HG02885 (cell line): ENCODE measurements at regions not wholly inside any gene's neighbourhood (a gene's known extent, or its start where the extent isn't known, plus 50 kb on each side); places are given as distances from the start of the nearest gene placed in this dataset.
"Not testable (repeated sequence)": the region's sequence is repeated elsewhere in the genome, so short reads cannot be mapped to it uniquely, and the experiment has no call there.

Experiments
- ATAC-seq: cut with Tn5 transposase; IDR thresholded peaks from one replicate; pipeline ENCODE4 v1.9.1; 2021; ENCODE audit warnings: mild to moderate bottlenecking; ENCODE audit not compliant: unreplicated experiment, poor library complexity

DNA sequence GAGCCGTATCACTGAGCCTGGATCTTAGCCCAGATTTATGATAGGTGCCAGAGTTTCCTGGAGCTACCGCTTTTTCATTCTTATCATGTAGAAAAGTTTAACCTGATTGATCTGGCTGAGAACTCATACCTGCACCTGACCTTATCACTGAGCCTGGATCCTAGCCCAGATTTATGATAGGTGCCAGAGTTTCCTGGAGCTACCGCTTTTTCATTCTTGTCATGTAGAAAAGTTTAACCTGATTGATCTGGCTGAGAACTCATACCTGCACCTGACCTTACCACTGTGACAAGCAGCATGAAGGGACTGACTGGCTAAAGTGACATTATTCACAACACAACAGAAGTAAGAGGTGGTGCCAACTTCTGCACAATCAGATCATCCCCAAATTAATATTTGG, 1188.1 kb upstream of the FLRT2 start:
- ATAC-seq = not testable (repeated sequence)

DNA sequence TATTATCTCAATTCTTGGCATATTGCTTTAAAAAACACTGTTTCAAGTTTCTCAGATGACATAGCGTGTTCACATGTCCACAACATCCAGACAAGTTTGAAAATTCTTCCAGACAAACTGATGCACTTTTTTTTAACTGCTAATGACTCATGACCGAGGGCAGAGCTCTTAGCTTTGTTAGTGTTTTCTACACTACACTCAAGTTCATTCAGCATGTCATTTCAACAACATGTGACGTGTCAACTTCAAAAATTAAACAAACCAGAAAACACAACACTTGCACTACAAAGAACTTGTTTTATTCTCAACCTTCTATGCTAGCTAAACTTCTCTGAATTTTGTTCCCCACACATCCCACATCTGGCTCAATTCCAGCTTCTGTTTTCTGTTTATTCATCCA, 1186.3 kb upstream of the FLRT2 start:
- no peak for ATAC-seq

DNA sequence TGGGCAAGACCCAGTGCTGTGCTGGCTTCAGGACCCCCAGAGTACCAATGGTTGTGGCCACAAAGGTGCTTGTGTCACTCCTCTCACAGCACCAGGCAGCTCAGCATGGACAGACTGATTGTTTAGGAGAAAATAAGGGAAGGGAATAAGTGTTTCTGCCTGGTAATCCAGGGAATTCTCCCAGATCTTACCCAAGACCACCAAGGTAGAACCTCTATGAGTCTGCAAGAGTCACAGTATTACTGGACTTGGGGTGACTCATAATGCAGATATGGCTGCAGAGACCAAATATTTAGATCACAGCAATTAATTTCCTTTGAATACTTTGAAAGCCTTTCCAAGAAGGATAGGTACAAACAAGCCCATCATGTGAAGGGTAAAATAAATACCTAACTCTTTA, 1178.3 kb upstream of the FLRT2 start:
- ATAC-seq = no peak

DNA sequence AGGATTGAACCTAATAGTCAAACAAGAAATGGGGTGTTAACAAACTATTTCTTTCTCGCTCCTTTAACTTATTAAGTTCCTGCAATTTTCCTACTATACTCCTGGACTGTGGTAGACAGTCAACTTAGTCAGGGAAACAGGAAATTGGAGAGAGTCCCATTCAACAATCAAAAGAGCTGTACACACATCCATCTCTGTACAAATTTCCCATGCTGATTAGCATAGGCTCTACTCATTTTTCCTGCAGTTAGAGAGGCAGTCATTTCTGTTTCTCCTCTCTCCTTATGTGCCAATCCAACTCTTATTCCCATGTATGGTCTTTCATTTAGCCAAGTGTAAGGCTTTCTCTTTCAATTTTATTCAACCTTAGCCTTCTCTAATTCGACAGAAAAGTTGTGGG, 1168.5 kb upstream of the FLRT2 start:
- ATAC-seq = no peak

DNA sequence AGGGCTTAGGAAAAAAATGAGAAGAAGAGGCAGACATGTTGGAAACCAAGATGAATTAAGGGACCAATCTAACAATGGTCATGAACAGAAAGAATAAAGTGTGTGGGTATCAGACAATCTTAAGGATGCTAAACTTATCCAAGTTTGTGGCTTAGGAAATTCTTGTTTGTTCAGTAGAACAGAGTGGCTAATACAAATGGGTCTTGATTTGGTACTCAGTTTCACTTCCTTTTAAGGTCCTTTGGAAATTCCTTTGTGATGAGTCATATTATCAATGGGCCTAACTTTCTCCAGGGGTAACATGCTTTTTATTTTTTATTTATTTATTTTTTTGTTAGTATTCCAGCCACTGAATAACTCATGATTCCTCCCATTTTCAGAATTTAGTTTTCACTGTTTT, 1154.7 kb upstream of the FLRT2 start:
- ATAC-seq = no peak

DNA sequence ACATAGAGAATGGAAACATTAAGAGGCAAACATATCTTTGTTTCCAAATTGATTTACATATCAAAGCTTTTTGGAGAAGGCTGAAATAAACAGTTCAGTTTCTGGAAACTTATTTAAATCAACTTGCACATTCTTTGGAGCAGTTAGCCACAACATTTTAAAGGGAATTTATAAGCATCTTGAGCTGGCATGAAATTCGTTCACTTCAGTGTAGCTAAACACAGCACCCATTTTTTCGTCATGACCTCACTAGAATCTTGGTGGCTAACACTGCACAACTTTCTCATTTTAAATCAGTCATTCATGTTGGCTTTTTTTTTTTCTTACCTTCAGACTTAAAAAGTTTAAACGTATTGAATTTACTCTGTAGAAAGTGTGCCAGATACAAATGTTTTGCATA, 1139.9 kb upstream of the FLRT2 start:
- ATAC-seq = no peak

GRCh38 chr14:84397631-84398030, 1132.3 kb upstream of the FLRT2 start:
- no peak for ATAC-seq

DNA sequence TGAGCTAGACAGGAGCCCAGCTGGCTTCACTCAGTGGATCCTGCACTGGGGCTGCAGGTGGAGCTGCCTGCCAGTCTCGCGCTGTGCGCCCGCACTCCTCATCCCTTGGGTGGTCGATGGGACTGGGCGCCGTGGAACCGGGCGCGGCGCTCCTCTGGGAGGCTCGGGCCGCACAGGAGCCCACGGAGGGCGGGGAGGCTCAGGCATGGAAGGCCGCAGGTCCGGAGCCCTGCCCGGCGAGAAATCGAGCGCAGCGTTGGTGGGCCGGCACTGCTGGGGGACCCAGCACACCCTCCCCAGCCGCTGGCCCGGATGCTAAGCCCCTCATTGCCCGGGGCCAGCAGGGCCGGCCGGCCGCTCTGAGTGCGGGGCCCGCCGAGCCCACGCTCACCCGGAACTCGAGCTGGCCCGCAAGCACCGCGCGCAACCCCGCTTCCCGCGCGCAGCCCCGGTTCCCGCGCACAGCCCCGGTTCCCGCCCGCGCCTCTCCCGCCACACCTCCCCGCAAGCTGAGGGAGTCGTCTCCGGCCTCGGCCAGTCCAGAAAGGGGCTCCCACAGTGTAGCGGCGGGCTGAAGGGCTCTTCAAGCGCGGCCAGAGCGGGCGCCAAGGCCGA, 1130.5 kb upstream of the FLRT2 start:
- no peak for ATAC-seq

DNA sequence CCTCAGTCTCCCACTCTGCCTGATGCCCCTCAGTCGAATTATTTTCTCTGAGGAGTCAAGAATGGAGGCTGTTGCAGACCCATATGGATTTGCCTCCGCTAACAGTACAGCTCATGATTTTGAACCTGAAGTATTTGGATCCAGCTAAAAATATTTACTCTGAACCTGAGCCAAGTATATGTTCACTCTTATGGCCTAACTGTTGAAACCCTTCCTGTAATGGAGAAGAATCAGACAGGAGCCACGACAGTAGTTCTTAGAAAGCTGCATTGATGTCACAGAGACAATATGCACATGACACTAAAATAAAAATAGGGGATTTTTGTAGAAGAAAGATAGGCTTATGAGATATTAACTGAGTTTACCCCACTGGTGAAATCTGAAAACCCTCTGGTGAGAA, 1128.3 kb upstream of the FLRT2 start:
- ATAC-seq = no peak

DNA sequence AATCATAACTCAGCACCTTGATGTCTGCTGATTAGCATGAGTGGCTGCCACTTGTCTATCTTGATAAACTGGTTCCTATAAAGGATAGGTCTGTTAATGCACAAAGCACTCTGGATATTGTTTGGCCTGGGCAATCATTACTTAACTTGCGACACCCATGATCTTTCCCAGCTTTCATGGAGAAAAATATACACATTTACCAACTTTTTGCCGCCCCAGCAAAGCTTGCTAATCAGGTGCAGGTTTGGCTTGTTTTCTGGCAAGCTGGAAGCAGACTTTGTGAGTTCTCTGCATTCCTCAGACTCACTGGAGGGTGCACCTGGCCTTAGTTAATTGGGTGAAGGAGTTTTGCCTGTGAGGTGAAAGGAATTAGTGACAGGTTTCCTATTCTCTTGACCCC, 1126.4 kb upstream of the FLRT2 start:
- no peak for ATAC-seq

- no peak for ATAC-seq
Observed at GRCh38 chr14:84404246-84404645, 1125.7 kb upstream of the FLRT2 start.

DNA sequence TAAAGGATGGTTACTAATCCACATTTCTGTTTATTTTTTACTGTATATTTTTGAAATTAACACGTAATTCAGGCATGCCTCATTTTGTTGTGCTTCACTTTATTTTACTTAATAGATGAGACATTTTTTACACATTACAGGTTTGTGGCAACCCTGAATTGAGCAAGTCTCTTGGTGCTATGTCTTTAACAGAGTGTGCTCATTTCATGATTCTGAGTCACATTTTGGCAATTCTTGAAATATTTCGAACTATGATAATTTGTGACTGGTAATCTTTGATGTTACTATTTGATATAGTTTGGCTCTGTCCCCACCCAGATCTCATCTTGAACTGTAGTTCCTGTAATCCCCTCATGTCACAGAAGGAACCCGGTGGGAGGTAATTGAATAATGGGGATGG, 1120.5 kb upstream of the FLRT2 start:
- ATAC-seq = no peak

DNA sequence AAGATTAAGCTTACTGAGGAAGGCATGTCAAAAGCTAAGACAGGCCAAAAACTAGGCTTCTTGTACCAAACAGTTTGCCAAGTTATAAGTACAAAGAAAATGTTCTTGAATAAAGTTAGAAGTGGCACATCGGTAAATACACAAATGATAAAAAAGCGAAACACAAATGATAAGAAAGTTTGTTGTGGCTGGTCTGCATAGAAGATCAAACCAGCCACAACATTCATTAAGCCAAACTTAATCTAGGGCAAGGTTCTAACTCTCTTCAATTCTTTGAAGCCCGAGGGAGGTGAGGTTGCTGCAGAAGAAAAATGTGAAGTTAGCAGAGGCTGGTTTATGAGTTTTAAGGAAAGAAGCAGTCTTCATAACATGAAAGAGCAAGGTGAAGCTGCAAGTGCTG, 1119.6 kb upstream of the FLRT2 start:
- no peak for ATAC-seq

- no peak for ATAC-seq
Observed at GRCh38 chr14:84420221-84420620, 1109.7 kb upstream of the FLRT2 start.

DNA sequence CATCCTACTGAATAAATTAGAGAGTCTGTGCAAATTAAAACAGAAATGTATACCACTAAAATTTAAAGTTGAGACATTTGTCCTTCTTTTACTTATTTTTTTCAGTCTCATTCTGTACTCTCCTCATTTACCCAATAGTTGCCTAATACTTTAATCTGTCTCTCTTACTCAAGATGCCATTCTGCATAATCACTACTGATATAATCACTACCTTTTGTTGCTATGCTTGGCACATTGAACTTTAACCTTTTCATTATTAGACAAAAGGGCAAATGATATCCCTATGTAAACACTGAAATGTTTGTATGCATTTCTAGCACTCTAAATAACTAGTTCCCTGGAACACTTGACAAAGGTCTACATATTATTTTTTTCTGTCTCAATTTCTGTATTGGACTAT, 1108.3 kb upstream of the FLRT2 start:
- no peak for ATAC-seq

DNA sequence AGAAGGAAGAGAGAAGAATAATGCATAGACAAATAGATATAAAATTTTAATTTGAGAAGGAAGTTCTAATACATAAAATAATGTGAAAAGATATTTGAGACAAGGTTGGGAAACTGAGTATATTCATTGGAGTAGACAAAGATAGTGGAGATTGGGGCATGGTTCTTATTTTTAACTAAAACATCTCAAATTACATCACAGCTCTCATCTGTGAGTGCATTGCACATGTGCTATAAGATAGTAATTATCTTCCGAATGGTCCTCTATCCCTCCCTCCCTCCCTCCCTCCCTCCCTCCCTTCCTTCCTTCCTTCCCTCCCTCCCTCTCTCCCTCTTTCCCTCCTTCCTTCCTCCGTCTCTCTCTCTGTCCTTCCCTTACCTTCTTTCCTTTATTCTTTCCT, 1104.0 kb upstream of the FLRT2 start:
- ATAC-seq = no peak

DNA sequence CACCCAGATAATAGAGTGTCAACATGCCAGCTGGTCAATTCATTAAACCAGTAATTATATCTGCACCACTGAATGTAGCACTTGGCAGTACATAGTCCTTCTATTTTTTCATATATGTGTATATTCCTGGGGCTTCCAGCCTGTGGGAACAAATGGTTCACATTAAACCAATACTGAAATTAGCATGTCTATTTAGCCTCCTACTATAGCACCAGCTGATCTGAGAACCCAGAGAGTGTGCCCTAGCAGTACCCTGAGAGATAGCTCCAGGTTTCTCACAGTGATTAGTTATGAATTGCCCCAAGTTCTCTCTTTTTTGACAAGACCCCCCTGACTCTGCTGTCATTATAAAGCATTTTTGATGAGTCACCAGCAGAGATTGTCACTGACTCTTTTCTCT, 1097.3 kb upstream of the FLRT2 start:
- no peak for ATAC-seq

GRCh38 chr14:84433961-84434360, 1096.0 kb upstream of the FLRT2 start:
- no peak for ATAC-seq

DNA sequence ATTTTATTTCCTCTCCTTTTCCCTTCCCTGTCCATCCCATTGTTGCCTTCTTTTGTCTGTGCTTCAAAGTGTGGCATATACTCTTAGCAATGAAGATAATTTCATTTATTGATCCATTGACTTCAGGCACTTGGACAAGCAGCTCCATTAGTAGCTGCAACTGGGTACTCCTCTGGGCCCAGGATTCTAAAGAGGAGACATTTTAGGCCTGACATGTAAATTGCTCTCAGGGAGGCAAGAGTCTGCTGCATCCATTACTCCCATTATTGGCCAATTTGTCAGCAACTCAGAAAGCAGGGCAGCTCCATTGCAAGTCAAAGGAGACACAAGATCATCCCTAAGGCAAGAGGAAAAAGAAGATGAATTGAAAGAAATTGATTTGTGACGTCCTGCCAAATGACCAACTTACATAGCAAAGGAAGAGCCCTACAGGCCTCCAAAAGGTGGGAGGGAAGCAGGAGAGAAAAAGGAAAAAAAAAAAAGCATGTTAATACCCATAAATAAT, 1094.1 kb upstream of the FLRT2 start:
- no peak for ATAC-seq

GRCh38 chr14:84436528-84436927, 1093.4 kb upstream of the FLRT2 start:
- ATAC-seq = no peak

DNA sequence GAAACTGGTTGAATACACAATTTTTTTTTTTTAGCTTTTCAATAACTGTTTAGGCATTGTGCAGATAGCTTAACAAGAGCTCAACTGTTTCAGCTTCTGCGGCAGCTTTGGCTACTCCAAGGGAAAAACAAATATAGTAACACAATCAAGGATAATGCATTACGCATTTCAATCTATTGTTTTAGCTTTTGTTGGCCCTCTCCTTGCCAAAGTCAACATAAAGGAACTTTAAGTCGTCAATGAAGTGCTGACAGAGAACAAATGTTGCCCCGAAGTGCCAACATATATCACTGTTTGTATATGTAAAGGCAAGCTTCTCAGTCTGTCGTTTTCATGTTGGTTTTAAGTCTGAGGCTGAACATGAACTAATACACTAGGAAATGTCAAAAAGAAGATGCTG, 1087.4 kb upstream of the FLRT2 start:
- no peak for ATAC-seq

GRCh38 chr14:84445486-84445885, 1084.5 kb upstream of the FLRT2 start:
- ATAC-seq = no peak

- ATAC-seq = no peak
Observed at GRCh38 chr14:84446250-84446649, 1083.7 kb upstream of the FLRT2 start.
